ENCODE measurements at regions not wholly inside any gene's neighbourhood (a gene's known extent, or its start where the extent isn't known, plus 50 kb on each side); places are given as distances from the start of the nearest gene placed in this dataset.

DNA sequence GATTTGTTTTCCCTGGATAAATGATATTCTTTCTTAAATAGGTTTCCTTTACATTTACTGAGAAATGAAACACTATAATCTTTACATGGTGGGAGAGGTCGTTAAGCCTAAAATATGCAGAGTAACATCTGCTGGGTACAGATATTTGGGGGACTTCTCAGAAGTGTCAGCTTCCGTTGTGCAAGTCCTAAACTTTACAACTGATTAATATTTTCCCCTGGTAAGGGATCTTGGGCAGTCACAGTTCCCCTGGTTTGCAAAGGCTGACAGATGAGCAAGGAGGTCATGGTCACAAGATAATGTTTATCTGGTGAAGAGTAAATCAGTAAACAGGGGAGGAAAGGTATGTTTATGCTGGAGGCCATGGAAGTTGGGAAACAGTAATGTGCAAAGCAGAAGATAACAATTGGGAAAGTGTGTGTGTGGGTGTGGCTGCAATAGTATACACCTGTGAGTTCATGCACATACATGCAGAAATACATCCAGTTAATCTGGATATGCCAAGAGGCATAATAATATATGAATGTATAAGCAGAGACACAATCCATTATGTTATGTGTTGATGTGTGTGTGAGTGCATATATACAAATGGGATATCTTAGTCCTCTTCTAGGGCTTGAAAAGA lies 508.2 kb upstream of the FAM241A start (continued):
- TF ChIP-seq, protein P1, sequence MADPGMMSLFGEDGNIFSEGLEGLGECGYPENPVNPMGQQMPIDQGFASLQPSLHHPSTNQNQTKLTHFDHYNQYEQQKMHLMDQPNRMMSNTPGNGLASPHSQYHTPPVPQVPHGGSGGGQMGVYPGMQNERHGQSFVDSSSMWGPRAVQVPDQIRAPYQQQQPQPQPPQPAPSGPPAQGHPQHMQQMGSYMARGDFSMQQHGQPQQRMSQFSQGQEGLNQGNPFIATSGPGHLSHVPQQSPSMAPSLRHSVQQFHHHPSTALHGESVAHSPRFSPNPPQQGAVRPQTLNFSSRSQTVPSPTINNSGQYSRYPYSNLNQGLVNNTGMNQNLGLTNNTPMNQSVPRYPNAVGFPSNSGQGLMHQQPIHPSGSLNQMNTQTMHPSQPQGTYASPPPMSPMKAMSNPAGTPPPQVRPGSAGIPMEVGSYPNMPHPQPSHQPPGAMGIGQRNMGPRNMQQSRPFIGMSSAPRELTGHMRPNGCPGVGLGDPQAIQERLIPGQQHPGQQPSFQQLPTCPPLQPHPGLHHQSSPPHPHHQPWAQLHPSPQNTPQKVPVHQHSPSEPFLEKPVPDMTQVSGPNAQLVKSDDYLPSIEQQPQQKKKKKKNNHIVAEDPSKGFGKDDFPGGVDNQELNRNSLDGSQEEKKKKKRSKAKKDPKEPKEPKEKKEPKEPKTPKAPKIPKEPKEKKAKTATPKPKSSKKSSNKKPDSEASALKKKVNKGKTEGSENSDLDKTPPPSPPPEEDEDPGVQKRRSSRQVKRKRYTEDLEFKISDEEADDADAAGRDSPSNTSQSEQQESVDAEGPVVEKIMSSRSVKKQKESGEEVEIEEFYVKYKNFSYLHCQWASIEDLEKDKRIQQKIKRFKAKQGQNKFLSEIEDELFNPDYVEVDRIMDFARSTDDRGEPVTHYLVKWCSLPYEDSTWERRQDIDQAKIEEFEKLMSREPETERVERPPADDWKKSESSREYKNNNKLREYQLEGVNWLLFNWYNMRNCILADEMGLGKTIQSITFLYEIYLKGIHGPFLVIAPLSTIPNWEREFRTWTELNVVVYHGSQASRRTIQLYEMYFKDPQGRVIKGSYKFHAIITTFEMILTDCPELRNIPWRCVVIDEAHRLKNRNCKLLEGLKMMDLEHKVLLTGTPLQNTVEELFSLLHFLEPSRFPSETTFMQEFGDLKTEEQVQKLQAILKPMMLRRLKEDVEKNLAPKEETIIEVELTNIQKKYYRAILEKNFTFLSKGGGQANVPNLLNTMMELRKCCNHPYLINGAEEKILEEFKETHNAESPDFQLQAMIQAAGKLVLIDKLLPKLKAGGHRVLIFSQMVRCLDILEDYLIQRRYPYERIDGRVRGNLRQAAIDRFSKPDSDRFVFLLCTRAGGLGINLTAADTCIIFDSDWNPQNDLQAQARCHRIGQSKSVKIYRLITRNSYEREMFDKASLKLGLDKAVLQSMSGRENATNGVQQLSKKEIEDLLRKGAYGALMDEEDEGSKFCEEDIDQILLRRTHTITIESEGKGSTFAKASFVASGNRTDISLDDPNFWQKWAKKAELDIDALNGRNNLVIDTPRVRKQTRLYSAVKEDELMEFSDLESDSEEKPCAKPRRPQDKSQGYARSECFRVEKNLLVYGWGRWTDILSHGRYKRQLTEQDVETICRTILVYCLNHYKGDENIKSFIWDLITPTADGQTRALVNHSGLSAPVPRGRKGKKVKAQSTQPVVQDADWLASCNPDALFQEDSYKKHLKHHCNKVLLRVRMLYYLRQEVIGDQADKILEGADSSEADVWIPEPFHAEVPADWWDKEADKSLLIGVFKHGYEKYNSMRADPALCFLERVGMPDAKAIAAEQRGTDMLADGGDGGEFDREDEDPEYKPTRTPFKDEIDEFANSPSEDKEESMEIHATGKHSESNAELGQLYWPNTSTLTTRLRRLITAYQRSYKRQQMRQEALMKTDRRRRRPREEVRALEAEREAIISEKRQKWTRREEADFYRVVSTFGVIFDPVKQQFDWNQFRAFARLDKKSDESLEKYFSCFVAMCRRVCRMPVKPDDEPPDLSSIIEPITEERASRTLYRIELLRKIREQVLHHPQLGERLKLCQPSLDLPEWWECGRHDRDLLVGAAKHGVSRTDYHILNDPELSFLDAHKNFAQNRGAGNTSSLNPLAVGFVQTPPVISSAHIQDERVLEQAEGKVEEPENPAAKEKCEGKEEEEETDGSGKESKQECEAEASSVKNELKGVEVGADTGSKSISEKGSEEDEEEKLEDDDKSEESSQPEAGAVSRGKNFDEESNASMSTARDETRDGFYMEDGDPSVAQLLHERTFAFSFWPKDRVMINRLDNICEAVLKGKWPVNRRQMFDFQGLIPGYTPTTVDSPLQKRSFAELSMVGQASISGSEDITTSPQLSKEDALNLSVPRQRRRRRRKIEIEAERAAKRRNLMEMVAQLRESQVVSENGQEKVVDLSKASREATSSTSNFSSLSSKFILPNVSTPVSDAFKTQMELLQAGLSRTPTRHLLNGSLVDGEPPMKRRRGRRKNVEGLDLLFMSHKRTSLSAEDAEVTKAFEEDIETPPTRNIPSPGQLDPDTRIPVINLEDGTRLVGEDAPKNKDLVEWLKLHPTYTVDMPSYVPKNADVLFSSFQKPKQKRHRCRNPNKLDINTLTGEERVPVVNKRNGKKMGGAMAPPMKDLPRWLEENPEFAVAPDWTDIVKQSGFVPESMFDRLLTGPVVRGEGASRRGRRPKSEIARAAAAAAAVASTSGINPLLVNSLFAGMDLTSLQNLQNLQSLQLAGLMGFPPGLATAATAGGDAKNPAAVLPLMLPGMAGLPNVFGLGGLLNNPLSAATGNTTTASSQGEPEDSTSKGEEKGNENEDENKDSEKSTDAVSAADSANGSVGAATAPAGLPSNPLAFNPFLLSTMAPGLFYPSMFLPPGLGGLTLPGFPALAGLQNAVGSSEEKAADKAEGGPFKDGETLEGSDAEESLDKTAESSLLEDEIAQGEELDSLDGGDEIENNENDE (IDR thresholded peaks at IDR 0.05; ENCODE audit: insufficient replicate concordance, low read length) = no peak
- TF ChIP-seq, protein P2, sequence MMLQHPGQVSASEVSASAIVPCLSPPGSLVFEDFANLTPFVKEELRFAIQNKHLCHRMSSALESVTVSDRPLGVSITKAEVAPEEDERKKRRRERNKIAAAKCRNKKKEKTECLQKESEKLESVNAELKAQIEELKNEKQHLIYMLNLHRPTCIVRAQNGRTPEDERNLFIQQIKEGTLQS (IDR thresholded peaks at IDR 0.05; ENCODE audit: insufficient read depth, low read depth, low read length) = no peak
- TF ChIP-seq SUZ12 (IDR thresholded peaks at IDR 0.05; ENCODE audit: low read length) = no peak
- TF ChIP-seq EGR1 (IDR thresholded peaks at IDR 0.05; ENCODE audit: borderline replicate concordance, low read depth, low read length) = no peak
- TF ChIP-seq SIN3A (conservative IDR thresholded peaks at IDR 0.05 in 1 of 2, IDR thresholded peaks at IDR 0.05 in 1 of 2; ENCODE audit: low read depth in 1 of 2, low read length in 2 of 2) = no peak
- no peak for TF ChIP-seq RFX5 (IDR thresholded peaks at IDR 0.05; ENCODE audit: borderline replicate concordance, low read depth, low read length)
- TF ChIP-seq, protein P3, sequence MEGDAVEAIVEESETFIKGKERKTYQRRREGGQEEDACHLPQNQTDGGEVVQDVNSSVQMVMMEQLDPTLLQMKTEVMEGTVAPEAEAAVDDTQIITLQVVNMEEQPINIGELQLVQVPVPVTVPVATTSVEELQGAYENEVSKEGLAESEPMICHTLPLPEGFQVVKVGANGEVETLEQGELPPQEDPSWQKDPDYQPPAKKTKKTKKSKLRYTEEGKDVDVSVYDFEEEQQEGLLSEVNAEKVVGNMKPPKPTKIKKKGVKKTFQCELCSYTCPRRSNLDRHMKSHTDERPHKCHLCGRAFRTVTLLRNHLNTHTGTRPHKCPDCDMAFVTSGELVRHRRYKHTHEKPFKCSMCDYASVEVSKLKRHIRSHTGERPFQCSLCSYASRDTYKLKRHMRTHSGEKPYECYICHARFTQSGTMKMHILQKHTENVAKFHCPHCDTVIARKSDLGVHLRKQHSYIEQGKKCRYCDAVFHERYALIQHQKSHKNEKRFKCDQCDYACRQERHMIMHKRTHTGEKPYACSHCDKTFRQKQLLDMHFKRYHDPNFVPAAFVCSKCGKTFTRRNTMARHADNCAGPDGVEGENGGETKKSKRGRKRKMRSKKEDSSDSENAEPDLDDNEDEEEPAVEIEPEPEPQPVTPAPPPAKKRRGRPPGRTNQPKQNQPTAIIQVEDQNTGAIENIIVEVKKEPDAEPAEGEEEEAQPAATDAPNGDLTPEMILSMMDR (IDR thresholded peaks at IDR 0.05; ENCODE audit: control extremely low read depth in 1 of 3, insufficient read depth in 1 of 3, low read depth in 1 of 3, low read length in 3 of 3) = no peak
